ENCODE measurements at regions not wholly inside any gene's neighbourhood (a gene's known extent, or its start where the extent isn't known, plus 50 kb on each side); places are given as distances from the start of the nearest gene placed in this dataset.

GRCh38 chr12:28800129-28800528 lies 348.9 kb upstream of the FAR2 start (continued):
- no peak for TF ChIP-seq E4F1 (IDR thresholded peaks at IDR 0.05; ENCODE audit: borderline replicate concordance, partially characterized antibody)
- no peak for TF ChIP-seq IRF4 (IDR thresholded peaks at IDR 0.05; ENCODE audit: low read depth, low read length)
- TF ChIP-seq RAD51 (IDR thresholded peaks at IDR 0.05): no peak
- peak; percentile 72; the same call in 1 of the 2 replicates for TF ChIP-seq ZNF24 (IDR thresholded peaks at IDR 0.05)
- no peak for TF ChIP-seq IRF3 (IDR thresholded peaks at IDR 0.05)
- TF ChIP-seq MTA2 (IDR thresholded peaks at IDR 0.05; ENCODE audit: low read depth): peak; percentile 49; the same call in 1 of the 2 replicates
- no peak for TF ChIP-seq ATF2 (IDR thresholded peaks at IDR 0.05; ENCODE audit: low read length)
- TF ChIP-seq CHD2 (IDR thresholded peaks at IDR 0.05; ENCODE audit: borderline replicate concordance, low read depth, low read length): no peak
- no peak for TF ChIP-seq ESRRA (IDR thresholded peaks at IDR 0.05; ENCODE audit: low read length)
- no peak for TF ChIP-seq YY1 (IDR thresholded peaks at IDR 0.05; ENCODE audit: low read depth, low read length)
- TF ChIP-seq RBBP5 (conservative IDR thresholded peaks at IDR 0.05): no peak
- peak; percentile 32; the same call in 1 of the 2 replicates for TF ChIP-seq JUNB (IDR thresholded peaks at IDR 0.05)
- no peak for TF ChIP-seq POLR2A (IDR thresholded peaks at IDR 0.05; ENCODE audit: low read depth, low read length)
- TF ChIP-seq ZNF217 (IDR thresholded peaks at IDR 0.05): peak; percentile 84
- no peak for TF ChIP-seq SMARCA5 (IDR thresholded peaks at IDR 0.05)
- TF ChIP-seq BCL3 (IDR thresholded peaks at IDR 0.05; ENCODE audit: borderline replicate concordance, insufficient read depth, low read depth, low read length, poor library complexity, severe bottlenecking): no peak
- TF ChIP-seq NFYB (IDR thresholded peaks at IDR 0.05; ENCODE audit: insufficient read depth, low read depth, low read length): no peak
- TF ChIP-seq BHLHE40 (IDR thresholded peaks at IDR 0.05; ENCODE audit: borderline replicate concordance in 1 of 2, low read depth in 2 of 2, low read length in 1 of 2): peak; percentile 51 to 63; a peak in 3 of 4 replicates
- no peak for TF ChIP-seq USF2 (IDR thresholded peaks at IDR 0.05; ENCODE audit: borderline replicate concordance, low read depth, low read length)
- no peak for TF ChIP-seq LARP7 (IDR thresholded peaks at IDR 0.05)
- TF ChIP-seq FOXK2 (IDR thresholded peaks at IDR 0.05): no peak
